Fibroblast of lung (primary cell): ENCODE measurements at regions not wholly inside any gene's neighbourhood (a gene's known extent, or its start where the extent isn't known, plus 50 kb on each side); places are given as distances from the start of the nearest gene placed in this dataset.

Source experiments
- DNase-seq, 2 donors: peaks; one replicate each; pipeline versions ENCODE4 v3.0.0 to v3.0.0-alpha.2; 2010; ENCODE audit warnings: low read depth in 2 of 2
- H2AFZ ChIP-seq: 2 replicates; pipeline ENCODE4 v1.5.1; 2012; ENCODE audit warnings: low read length, control low read depth, inconsistent platforms
- H3K27ac ChIP-seq: 2 replicates; pipeline ENCODE4 v1.5.1; 2011; ENCODE audit warnings: low read length, control low read depth; ENCODE audit not compliant: insufficient read depth
- H3K27me3 ChIP-seq: 2 replicates; pipeline ENCODE4 v1.5.1; 2011; ENCODE audit warnings: mild to moderate bottlenecking, low read length; ENCODE audit not compliant: control insufficient read depth, insufficient read depth
- H3K36me3 ChIP-seq: 2 replicates; pipeline ENCODE4 v1.5.1; 2011; ENCODE audit warnings: low read length; ENCODE audit not compliant: control insufficient read depth, insufficient read depth
- H3K4me1 ChIP-seq: 2 replicates; pipeline ENCODE4 v1.5.1; 2011; ENCODE audit warnings: low read length; ENCODE audit not compliant: control insufficient read depth, insufficient read depth; ENCODE audit errors: extremely low read depth
- H3K4me2 ChIP-seq: 2 replicates; pipeline ENCODE4 v1.5.1; 2011; ENCODE audit warnings: low read length, control low read depth; ENCODE audit not compliant: insufficient read depth; ENCODE audit errors: extremely low read depth
- H3K4me3 ChIP-seq, 4 experiments: fragments of 200-600 bp in 1 of 4; sonication (generic) in 1 of 4; replicated peaks in 1 of 4; 2 replicates each; pipeline ENCODE4 v1.5.1; 2011 to 2016; ENCODE audit warnings: low read length in 4 of 4, low read depth in 3 of 4, mild to moderate bottlenecking in 3 of 4, control low read depth in 2 of 4, inconsistent platforms in 1 of 4, mixed read lengths in 1 of 4; ENCODE audit not compliant: insufficient read depth in 1 of 4; ENCODE audit errors: control extremely low read depth in 1 of 4
- H3K79me2 ChIP-seq: 2 replicates; pipeline ENCODE4 v1.5.1; 2012; ENCODE audit warnings: mild to moderate bottlenecking, low read length, inconsistent platforms; ENCODE audit not compliant: control insufficient read depth, insufficient read depth
- H3K9ac ChIP-seq: 2 replicates; pipeline ENCODE4 v1.5.1; 2011; ENCODE audit warnings: mild to moderate bottlenecking, low read length, control low read depth; ENCODE audit not compliant: insufficient read depth
- H3K9me3 ChIP-seq: 2 replicates; pipeline ENCODE4 v1.5.1; 2012; ENCODE audit warnings: low read depth, low read length; ENCODE audit not compliant: control insufficient read depth, insufficient read depth
- H4K20me1 ChIP-seq: 2 replicates; pipeline ENCODE4 v1.5.1; 2011; ENCODE audit warnings: low read length; ENCODE audit not compliant: control insufficient read depth, insufficient read depth; ENCODE audit errors: extremely low read depth
- CTCF ChIP-seq, 2 donors: IDR thresholded peaks in 1 of 2; conservative IDR thresholded peaks in 1 of 2; 1 replicate in 1 of 2; 2 replicates in 1 of 2; pipeline ENCODE4 v1.5.1; 2011 to 2012; ENCODE audit warnings: low read length in 2 of 2, control low read depth in 1 of 2, inconsistent platforms in 1 of 2, low read depth in 1 of 2, mild to moderate bottlenecking in 1 of 2
- EZH2 ChIP-seq: IDR thresholded peaks from 2 replicates; pipeline ENCODE4 v1.5.1; 2012; ENCODE audit warnings: low read length, control low read depth, mild to moderate bottlenecking; ENCODE audit errors: missing control alignments

- no peak for DNase-seq
- H3K36me3 ChIP-seq, result no peaks in the 10 kb centered on the region
- no peaks in the 10 kb centered on the region for H3K79me2 ChIP-seq
- H4K20me1 ChIP-seq, result no peaks in the 10 kb centered on the region
- no peak overlapping the region for H3K4me3 ChIP-seq
- no peaks in the 10 kb centered on the region for H3K27me3 ChIP-seq
- H3K4me2 ChIP-seq, result no peak overlapping the region
- H3K9ac ChIP-seq, result no peak overlapping the region
- H3K9me3 ChIP-seq, result no peaks in the 10 kb centered on the region
- H2AFZ ChIP-seq, result no peak overlapping the region
- TF ChIP-seq CTCF (conservative IDR thresholded peaks at IDR 0.05 in 1 of 2, IDR thresholded peaks at IDR 0.05 in 1 of 2; ENCODE audit: low read depth in 1 of 2, low read length in 2 of 2), result no peak
- TF ChIP-seq EZH2, result no peak
- no peaks in the 10 kb centered on the region for H3K4me1 ChIP-seq
- no peak overlapping the region for H3K27ac ChIP-seq
These were observed 171.5 kb downstream of the IRF8 start for GRCh38 chr16:86070484-86070883.

GRCh38 chr16:86070971-86071370, 172.0 kb downstream of the IRF8 start:
- no peak for TF ChIP-seq EZH2
- TF ChIP-seq CTCF (conservative IDR thresholded peaks at IDR 0.05 in 1 of 2, IDR thresholded peaks at IDR 0.05 in 1 of 2; ENCODE audit: low read depth in 1 of 2, low read length in 2 of 2), result no peak
- Histone ChIP-seq H3K4me2 (no peak overlapping the region), H2AFZ (no peak overlapping the region), H3K4me1 (no peaks in the 10 kb centered on the region), H3K9ac (no peak overlapping the region), H3K36me3 (no peaks in the 10 kb centered on the region), H4K20me1 (no peaks in the 10 kb centered on the region), H3K79me2 (no peaks in the 10 kb centered on the region), H3K27me3 (no peaks in the 10 kb centered on the region), H3K9me3 (no peaks in the 10 kb centered on the region), H3K4me3 (no peak overlapping the region), H3K27ac (no peak overlapping the region)
- DNase-seq, result no peak

GRCh38 chr16:86071611-86072240, 172.8 kb downstream of the IRF8 start:
- Histone ChIP-seq H3K4me3 (no peak overlapping the region), H4K20me1 (no peaks in the 10 kb centered on the region), H3K4me1 (no peaks in the 10 kb centered on the region), H3K79me2 (no peaks in the 10 kb centered on the region), H3K36me3 (no peaks in the 10 kb centered on the region), H3K9ac (no peak overlapping the region), H3K27me3 (no peaks in the 10 kb centered on the region), H3K27ac (no peak overlapping the region), H2AFZ (no peak overlapping the region), H3K4me2 (no peak overlapping the region), H3K9me3 (no peaks in the 10 kb centered on the region)
- TF ChIP-seq EZH2 (no peak), CTCF (conservative IDR thresholded peaks at IDR 0.05 in 1 of 2, IDR thresholded peaks at IDR 0.05 in 1 of 2; ENCODE audit: low read depth in 1 of 2, low read length in 2 of 2) (no peak)
- no peak for DNase-seq
